HCT116 (cell line): ENCODE measurements at regions not wholly inside any gene's neighbourhood (a gene's known extent, or its start where the extent isn't known, plus 50 kb on each side); places are given as distances from the start of the nearest gene placed in this dataset.

Experiments used
- ATAC-seq: fragments of 200-7000 bp; cut with Tn5 transposase; 2 replicates; pipeline ENCODE4 v1.9.1; 2020; ENCODE audit warnings: mild to moderate bottlenecking, moderate library complexity
- BruUV-seq: library from RNA; stranded (reverse); fragments of 400-500 nt; replicated peaks from 2 replicates; lab custom pipeline; 2021; lab: Mats Ljungman, UMichigan
- CTCF ChIA-PET: fragments of 300-600 bp; sonication (Branson Sonifier 250); formaldehyde crosslinking; loops from one replicate; lab custom pipeline; 2021; ENCODE audit warnings: antibody characterized with exemption; lab: Charles Lee
- POLR2A ChIA-PET: fragments of 300-600, 350-600 bp; sonication (Branson Sonifier 250); formaldehyde crosslinking; loops from one replicate; lab custom pipeline; 2021; ENCODE audit warnings: antibody characterized with exemption; lab: Charles Lee
- RAD21 ChIA-PET, 2 experiments: fragments of 300-600 bp; sonication (Branson Sonifier 250); formaldehyde crosslinking; loops; one replicate each; lab custom pipeline; 2023; ENCODE audit warnings: low total read pairs in 2 of 2; ENCODE audit not compliant: uncharacterized antibody in 2 of 2, unreplicated experiment in 2 of 2, low non-redundant PET in 1 of 2; lab: Charles Lee
- DNase-seq: peaks from one replicate; pipeline ENCODE4 v3.0.0-alpha.2; 2010; ENCODE audit warnings: low read depth, low spot score
- H2AFZ ChIP-seq: fragments of 200-600 bp; shearing (Covaris generic), sonication (generic); 2 replicates; pipeline ENCODE4 v1.6.1; 2017; ENCODE audit warnings: low read depth, mixed run types, mixed read lengths, antibody characterized with exemption, low read length; ENCODE audit not compliant: poor library complexity, severe bottlenecking
- H3K27ac ChIP-seq: 2 replicates; pipeline ENCODE4 v1.5.1; 2012; ENCODE audit warnings: low read depth, low read length
- H3K27me3 ChIP-seq: fragments of 200-600 bp; sonication (generic); 2 replicates; pipeline ENCODE4 v1.6.1; 2016; ENCODE audit warnings: mixed run types, low read length, mixed read lengths; ENCODE audit not compliant: insufficient read depth
- H3K36me3 ChIP-seq, 2 experiments: fragments of 200-500 bp in 1 of 2; fragments of 200-600 bp in 1 of 2; sonication (Bioruptor generic) in 1 of 2; sonication (generic) in 1 of 2; 2 replicates each; pipeline versions ENCODE4 v1.5.1 to v1.6.1; 2014 to 2016; ENCODE audit warnings: low read length in 2 of 2, inconsistent platforms in 1 of 2, mixed read lengths in 1 of 2, mixed run types in 1 of 2; ENCODE audit not compliant: insufficient read depth in 2 of 2, control insufficient read depth in 1 of 2
- H3K4me1 ChIP-seq, 2 experiments: fragments of 200-600 bp in 1 of 2; sonication (generic) in 1 of 2; 2 replicates each; pipeline versions ENCODE4 v1.5.1 to v1.6.1; 2012 to 2017; ENCODE audit warnings: low read length in 2 of 2, inconsistent platforms in 1 of 2, mild to moderate bottlenecking in 1 of 2, mixed read lengths in 1 of 2, mixed run types in 1 of 2, moderate library complexity in 1 of 2; ENCODE audit not compliant: insufficient read depth in 2 of 2, control insufficient read depth in 1 of 2
- H3K4me2 ChIP-seq: fragments of 200-600 bp; sonication (generic); 2 replicates; pipeline ENCODE4 v1.6.1; 2017; ENCODE audit warnings: mixed run types, low read length, mixed read lengths
- H3K4me3 ChIP-seq, 2 experiments: fragments of 200-600 bp in 1 of 2; sonication (generic) in 1 of 2; replicated peaks in 1 of 2; 2 replicates each; pipeline ENCODE4 v1.5.1; 2011 to 2016; ENCODE audit warnings: low read length in 2 of 2, control low read depth in 1 of 2, low read depth in 1 of 2, mild to moderate bottlenecking in 1 of 2, mixed read lengths in 1 of 2, mixed run types in 1 of 2
- H3K79me2 ChIP-seq: fragments of 200-600 bp; sonication (generic); 2 replicates; pipeline ENCODE4 v1.6.1; 2017; ENCODE audit warnings: mild to moderate bottlenecking, mixed run types, low read length, moderate library complexity, mixed read lengths; ENCODE audit not compliant: insufficient read depth
- H3K9ac ChIP-seq: fragments of 200-600 bp; sonication (generic); 2 replicates; pipeline ENCODE4 v1.6.1; 2016; ENCODE audit warnings: low read length, mixed read lengths
- H3K9me2 ChIP-seq: fragments of 200-600 bp; sonication (generic), shearing (Covaris generic); 2 replicates; pipeline ENCODE4 v1.6.1; 2017; ENCODE audit warnings: mixed run types, mild to moderate bottlenecking, moderate library complexity; ENCODE audit not compliant: insufficient read depth
- H3K9me3 ChIP-seq, 2 experiments: fragments of 200-500 bp in 1 of 2; fragments of 200-600 bp in 1 of 2; sonication (Bioruptor generic) in 1 of 2; sonication (generic) in 1 of 2; 2 replicates each; pipeline ENCODE4 v1.6.1; 2014 to 2017; ENCODE audit warnings: low read length in 2 of 2, mixed read lengths in 2 of 2, inconsistent platforms in 1 of 2, low read depth in 1 of 2, mild to moderate bottlenecking in 1 of 2, mixed run types in 1 of 2, moderate library complexity in 1 of 2; ENCODE audit not compliant: control insufficient read depth in 1 of 2, insufficient read depth in 1 of 2
- H4K20me1 ChIP-seq: fragments of 200-600 bp; sonication (generic), shearing (Covaris generic); 2 replicates; pipeline ENCODE4 v1.6.1; 2017; ENCODE audit warnings: mixed run types, mild to moderate bottlenecking, moderate library complexity; ENCODE audit not compliant: insufficient read depth
- ELF1 ChIP-seq: IDR thresholded peaks from 2 replicates; pipeline ENCODE4 v1.6.1; 2012; ENCODE audit warnings: low read depth, borderline replicate concordance
- FOSL1 ChIP-seq: IDR thresholded peaks from 2 replicates; pipeline ENCODE4 v1.6.1; 2012; ENCODE audit warnings: low read depth
- POLR2AphosphoS5 ChIP-seq: IDR thresholded peaks from 2 replicates; pipeline ENCODE4 v1.6.1; 2011; ENCODE audit warnings: mild to moderate bottlenecking, low read depth, low read length, moderate library complexity
- RAD21 ChIP-seq: IDR thresholded peaks from 2 replicates; pipeline ENCODE4 v1.6.1; 2012; ENCODE audit warnings: low read depth, mild to moderate bottlenecking
- SP1 ChIP-seq: IDR thresholded peaks from 2 replicates; pipeline ENCODE4 v1.6.1; 2012; ENCODE audit warnings: low read depth
- SRF ChIP-seq: IDR thresholded peaks from 2 replicates; pipeline ENCODE4 v1.6.1; 2012; ENCODE audit warnings: low read depth
- TCF7L2 ChIP-seq: IDR thresholded peaks from 2 replicates; pipeline ENCODE4 v1.7.0; 2011; ENCODE audit warnings: borderline replicate concordance, inconsistent platforms; ENCODE audit not compliant: insufficient read depth, insufficient read length; ENCODE audit errors: extremely low read depth
- ZFX ChIP-seq: fragments of 450-650 bp; IDR thresholded peaks from 2 replicates; pipeline ENCODE4 v1.6.1; 2017
- intact Hi-C: fragments of 100-400 bp; cut with micrococcal nuclease; formaldehyde crosslinking; loops from 2 replicates; pipeline ENCODE4 v1.10.0; 2022
- TF ChIP-seq, protein P1 (sequence below), 3 experiments: fragments of 200-600 bp in 1 of 3; sonication (generic) in 1 of 3; IDR thresholded peaks in 2 of 3; conservative IDR thresholded peaks in 1 of 3; 2 replicates each; pipeline ENCODE4 v1.5.1; 2012 to 2017; ENCODE audit warnings: low read depth in 2 of 3, low read length in 2 of 3, antibody characterized with exemption in 1 of 3, borderline replicate concordance in 1 of 3, control low read depth in 1 of 3, mild to moderate bottlenecking in 1 of 3, mixed read lengths in 1 of 3, mixed run types in 1 of 3, moderate library complexity in 1 of 3; ENCODE audit not compliant: insufficient read depth in 1 of 3
- TF ChIP-seq, protein P2 (sequence below): IDR thresholded peaks from 2 replicates; pipeline ENCODE4 v1.6.1; 2012

DNA sequence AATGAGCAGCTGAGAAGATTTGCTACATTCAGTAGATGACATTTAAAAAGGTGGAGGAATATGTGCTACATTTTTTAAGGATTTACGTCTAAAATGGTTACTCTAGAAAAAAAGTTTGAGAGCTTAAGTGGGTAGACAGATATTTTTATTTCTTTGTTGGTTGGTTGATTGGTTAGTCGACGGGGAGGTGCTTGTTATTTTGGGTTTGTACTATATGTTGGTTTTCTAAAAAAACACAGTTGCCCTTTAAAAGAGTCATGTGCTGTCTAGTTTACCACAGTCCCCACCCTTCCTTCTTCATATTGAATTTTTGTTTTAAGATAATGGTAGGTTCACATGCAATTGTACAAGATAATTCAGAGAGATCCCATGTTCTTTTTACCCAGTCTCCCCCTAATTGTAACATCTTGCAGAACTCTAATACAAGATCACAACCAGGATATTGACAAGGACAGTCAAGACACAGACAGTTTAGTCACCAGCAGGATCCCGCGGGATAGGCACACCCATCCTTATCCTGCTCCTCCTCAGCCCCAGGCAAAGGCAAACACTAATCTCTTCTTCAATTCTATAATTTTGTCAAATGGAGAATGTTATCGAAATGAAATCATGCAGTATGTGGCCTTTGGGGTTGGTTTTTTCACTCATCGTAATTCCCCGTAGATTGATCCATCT, 171.4 kb downstream of the FOXO1 start:
- intact Hi-C loops = no loop called here
- BruUV-seq = no TSS peak

More for the DNA sequence above, 171.4 kb downstream of the FOXO1 start:
- no peak for DNase-seq
- TF ChIP-seq SRF (no peak), TCF7L2 (no peak), ELF1 (no peak), SP1 (no peak), POLR2AphosphoS5 (no peak), RAD21 (no peak), FOSL1 (no peak), ZFX (no peak)
- TF ChIP-seq, protein P1, sequence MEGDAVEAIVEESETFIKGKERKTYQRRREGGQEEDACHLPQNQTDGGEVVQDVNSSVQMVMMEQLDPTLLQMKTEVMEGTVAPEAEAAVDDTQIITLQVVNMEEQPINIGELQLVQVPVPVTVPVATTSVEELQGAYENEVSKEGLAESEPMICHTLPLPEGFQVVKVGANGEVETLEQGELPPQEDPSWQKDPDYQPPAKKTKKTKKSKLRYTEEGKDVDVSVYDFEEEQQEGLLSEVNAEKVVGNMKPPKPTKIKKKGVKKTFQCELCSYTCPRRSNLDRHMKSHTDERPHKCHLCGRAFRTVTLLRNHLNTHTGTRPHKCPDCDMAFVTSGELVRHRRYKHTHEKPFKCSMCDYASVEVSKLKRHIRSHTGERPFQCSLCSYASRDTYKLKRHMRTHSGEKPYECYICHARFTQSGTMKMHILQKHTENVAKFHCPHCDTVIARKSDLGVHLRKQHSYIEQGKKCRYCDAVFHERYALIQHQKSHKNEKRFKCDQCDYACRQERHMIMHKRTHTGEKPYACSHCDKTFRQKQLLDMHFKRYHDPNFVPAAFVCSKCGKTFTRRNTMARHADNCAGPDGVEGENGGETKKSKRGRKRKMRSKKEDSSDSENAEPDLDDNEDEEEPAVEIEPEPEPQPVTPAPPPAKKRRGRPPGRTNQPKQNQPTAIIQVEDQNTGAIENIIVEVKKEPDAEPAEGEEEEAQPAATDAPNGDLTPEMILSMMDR (IDR thresholded peaks at IDR 0.05 in 2 of 3, conservative IDR thresholded peaks at IDR 0.05 in 1 of 3; ENCODE audit: borderline replicate concordance in 1 of 3, insufficient read depth in 1 of 3, low read depth in 2 of 3, low read length in 2 of 3) = no peak
- TF ChIP-seq, protein P2, sequence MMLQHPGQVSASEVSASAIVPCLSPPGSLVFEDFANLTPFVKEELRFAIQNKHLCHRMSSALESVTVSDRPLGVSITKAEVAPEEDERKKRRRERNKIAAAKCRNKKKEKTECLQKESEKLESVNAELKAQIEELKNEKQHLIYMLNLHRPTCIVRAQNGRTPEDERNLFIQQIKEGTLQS = no peak
- TF ChIP-seq, all 23 proteins: peak for 0
- Histone ChIP-seq H3K4me1 (peaks cover 0 to 3% of the 10 kb centered on the region in 2 experiments; a peak in 1 of 4 replicates), H3K36me3 (no peaks in the 10 kb centered on the region), H3K27ac (no peak overlapping the region), H3K27me3 (no peaks in the 10 kb centered on the region), H3K4me3 (no peak overlapping the region), H3K79me2 (no peaks in the 10 kb centered on the region), H3K9me3 (no peaks in the 10 kb centered on the region), H4K20me1 (no peaks in the 10 kb centered on the region), H3K9ac (no peak overlapping the region), H3K9me2 (no peaks in the 10 kb centered on the region), H3K4me2 (no peak overlapping the region), H2AFZ (no peak overlapping the region)
- RAD21 ChIA-PET = no interaction called here
- ATAC-seq = no peak
- POLR2A ChIA-PET = no interaction called here
- CTCF ChIA-PET = no interaction called here
